Upper lobe of left lung (tissue), 4 donors: ENCODE measurements at regions not wholly inside any gene's neighbourhood (a gene's known extent, or its start where the extent isn't known, plus 50 kb on each side); places are given as distances from the start of the nearest gene placed in this dataset.

Experiments used
- EP300 ChIP-seq, 4 donors: sonication (generic); formaldehyde crosslinking; IDR thresholded peaks; one replicate each; pipeline ENCODE4 v1.5.1; 2017; ENCODE audit warnings: antibody characterized with exemption in 4 of 4, control low read depth in 2 of 4
- POLR2A ChIP-seq, 4 donors: fragments of 450-650 bp; IDR thresholded peaks; one replicate each; pipeline ENCODE4 v1.5.1; 2016 to 2017; ENCODE audit warnings: antibody characterized with exemption in 4 of 4, mild to moderate bottlenecking in 2 of 4
- POLR2AphosphoS5 ChIP-seq, 2 donors: sonication (generic); formaldehyde crosslinking; IDR thresholded peaks; one replicate each; pipeline ENCODE4 v1.5.1; 2017; ENCODE audit warnings: antibody characterized with exemption in 2 of 2

GRCh38 chr20:52303281-52303950, 111.8 kb upstream of the ZFP64 start:
- TF ChIP-seq POLR2AphosphoS5 (IDR thresholded peaks at IDR 0.05), result no peak
- no peak for TF ChIP-seq POLR2A (IDR thresholded peaks at IDR 0.05)
- no peak for TF ChIP-seq EP300 (IDR thresholded peaks at IDR 0.05)
